Occipital lobe (tissue), 1 donor: ENCODE measurements at regions not wholly inside any gene's neighbourhood (a gene's known extent, or its start where the extent isn't known, plus 50 kb on each side); places are given as distances from the start of the nearest gene placed in this dataset.

Experiments
- DNase-seq: peaks from one replicate; lab custom pipeline; 2025; lab: John Stamatoyannopoulos, UW

DNA sequence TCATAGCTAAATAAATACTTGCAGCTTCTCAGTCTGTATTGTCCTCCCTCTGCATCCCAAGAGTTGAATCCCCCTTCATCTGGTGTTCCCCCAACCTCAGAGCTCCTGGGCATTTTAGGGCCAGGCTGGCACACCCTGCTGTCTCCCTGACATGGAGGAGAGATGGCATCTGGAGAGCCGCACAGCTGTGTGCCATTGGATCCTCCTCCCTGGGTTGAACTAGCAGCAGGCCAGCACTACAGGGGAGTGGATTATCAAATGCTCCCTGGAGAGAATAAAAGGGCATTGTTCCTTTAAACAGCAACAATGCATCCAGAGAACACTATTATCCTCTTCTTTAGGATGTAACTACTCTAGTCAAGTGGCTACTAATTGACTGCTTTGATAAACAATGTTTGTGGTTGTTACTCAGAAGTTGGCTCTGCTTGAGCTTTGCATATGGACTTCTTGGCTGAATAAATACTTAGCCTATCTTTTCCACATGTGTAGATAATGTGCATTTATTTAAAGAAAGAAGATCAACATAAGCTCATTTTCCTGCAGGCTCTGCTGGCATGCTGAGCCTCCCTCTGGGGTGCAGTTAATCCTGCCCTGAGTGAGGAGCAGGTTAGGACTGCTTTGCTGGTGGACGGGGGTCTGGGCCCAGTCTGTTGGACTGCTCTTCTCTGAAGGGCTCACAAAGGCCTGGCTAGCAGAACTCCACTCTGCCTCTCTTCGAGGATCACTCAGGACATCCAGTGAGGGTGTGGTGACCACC lies 897.2 kb downstream of the TBC1D22A start:
- DNase-seq, result no peak

DNA sequence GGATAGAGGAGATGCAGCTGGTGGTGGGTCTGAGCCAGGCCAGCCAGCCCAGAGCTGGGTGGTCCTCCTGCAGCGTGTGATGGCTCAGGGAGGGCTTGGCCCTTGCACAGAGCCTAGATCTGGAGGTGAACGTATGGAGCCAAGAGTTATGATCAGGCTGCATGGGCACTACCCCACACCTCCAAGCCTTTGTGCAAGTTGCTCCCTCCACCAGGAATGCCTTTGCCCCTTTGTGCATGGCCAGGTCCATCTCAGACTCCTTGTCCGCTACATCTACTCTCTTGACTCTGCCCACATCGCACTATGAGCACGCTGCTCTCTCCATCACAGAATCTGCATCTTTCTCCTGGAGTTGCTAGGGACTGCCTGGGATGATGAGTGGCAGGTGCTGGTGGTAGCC lies 895.7 kb downstream of the TBC1D22A start:
- no peak for DNase-seq

DNA sequence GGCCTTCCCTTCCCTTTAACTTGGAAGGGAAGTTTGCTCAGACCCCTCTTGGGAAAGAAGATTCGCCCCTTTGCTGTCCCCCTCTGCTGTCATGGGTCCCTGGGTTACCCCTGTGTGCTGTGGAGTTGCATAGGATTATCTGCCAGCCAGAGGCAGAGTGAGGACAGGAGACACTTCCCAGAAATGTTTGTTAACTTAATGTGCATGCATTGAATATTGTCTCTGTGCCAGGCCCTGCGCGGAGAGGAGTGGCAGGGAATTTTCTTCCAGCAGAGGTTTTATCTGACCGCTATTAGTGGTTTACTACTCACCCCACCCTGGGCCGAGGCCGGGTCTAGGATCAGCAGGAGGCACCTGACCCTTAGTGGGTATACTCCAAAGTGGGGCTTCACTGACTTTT lies 894.8 kb downstream of the TBC1D22A start:
- DNase-seq, result no peak

GRCh38 chr22:47656806-47657205 lies 894.4 kb downstream of the TBC1D22A start:
- no peak for DNase-seq

- no peak for DNase-seq
Observed at GRCh38 chr22:47655930-47656329, 893.5 kb downstream of the TBC1D22A start.

- DNase-seq, result no peak
Observed at GRCh38 chr22:47654922-47655491, 892.6 kb downstream of the TBC1D22A start.

GRCh38 chr22:47653921-47654320 lies 891.5 kb downstream of the TBC1D22A start:
- no peak for DNase-seq

GRCh38 chr22:47651216-47651987 lies 889.0 kb downstream of the TBC1D22A start:
- DNase-seq, result no peak

- no peak for DNase-seq
Observed at GRCh38 chr22:47647720-47648119, 885.3 kb downstream of the TBC1D22A start.

DNA sequence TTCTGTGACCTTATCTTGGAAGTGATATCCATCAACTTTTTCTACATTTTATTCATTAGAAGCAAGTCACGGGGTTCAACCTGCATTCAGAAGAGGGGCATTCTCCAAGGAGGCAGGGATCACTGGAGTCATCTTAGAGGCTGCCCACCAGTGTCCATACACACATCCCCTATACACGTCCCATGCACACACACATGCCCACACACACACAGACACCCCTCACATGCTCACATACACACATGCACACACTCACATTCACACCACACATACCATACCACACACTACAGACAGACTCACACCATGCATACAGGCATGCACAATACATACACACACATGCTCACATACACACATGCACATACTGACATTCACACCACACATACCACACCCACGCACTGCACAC lies 884.7 kb downstream of the TBC1D22A start:
- no peak for DNase-seq

- no peak for DNase-seq
Observed at GRCh38 chr22:47645923-47646322, 883.5 kb downstream of the TBC1D22A start.

DNA sequence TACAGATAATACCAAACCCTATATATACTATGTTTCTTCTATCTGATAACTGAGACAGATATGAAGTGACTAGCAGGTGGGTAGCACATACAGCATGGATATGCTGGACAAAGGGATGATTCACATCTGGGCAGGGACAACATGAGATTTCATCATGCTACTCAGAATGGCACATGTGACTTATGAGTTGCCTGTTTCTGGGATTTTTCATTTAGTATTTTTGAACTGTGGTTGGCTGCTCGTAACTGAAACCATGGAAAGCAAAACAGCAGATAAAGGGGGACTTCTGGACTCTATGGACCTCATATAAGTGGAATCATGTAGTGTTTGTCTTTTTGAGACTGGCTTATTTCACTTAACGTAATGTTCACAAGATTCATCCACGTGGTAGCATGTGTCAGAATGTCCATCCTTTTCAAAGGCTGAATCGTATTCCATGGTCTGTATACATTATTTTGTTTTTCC lies 883.0 kb downstream of the TBC1D22A start:
- DNase-seq, result no peak

DNA sequence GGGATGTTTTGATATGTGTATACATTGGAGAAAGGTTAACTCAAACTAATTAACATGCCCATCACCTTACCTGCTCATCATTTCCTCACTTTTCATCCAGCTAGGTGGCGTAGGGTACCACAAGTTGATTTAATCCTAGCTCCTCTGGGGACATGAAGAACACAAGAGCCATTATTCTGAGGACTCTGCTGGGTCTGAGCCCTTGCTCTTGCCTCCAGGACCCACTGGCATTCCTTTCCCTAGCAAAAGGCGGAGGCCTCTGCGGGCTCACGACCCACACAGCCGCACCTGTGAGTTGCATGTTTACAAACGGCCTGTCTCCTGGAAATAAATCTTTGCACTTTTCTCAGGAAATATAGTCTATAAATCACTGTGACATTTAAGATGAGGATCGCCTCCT lies 871.9 kb downstream of the TBC1D22A start:
- no peak for DNase-seq

- DNase-seq, result no peak
Observed at GRCh38 chr22:47633111-47633510, 870.7 kb downstream of the TBC1D22A start.

- DNase-seq, result no peak
Observed at GRCh38 chr22:47632701-47633100, 870.3 kb downstream of the TBC1D22A start.

- peak; percentile 42 for DNase-seq
Observed at GRCh38 chr22:47631571-47632102, 869.2 kb downstream of the TBC1D22A start.

GRCh38 chr22:47630741-47631534 lies 868.5 kb downstream of the TBC1D22A start:
- DNase-seq, result no peak

DNA sequence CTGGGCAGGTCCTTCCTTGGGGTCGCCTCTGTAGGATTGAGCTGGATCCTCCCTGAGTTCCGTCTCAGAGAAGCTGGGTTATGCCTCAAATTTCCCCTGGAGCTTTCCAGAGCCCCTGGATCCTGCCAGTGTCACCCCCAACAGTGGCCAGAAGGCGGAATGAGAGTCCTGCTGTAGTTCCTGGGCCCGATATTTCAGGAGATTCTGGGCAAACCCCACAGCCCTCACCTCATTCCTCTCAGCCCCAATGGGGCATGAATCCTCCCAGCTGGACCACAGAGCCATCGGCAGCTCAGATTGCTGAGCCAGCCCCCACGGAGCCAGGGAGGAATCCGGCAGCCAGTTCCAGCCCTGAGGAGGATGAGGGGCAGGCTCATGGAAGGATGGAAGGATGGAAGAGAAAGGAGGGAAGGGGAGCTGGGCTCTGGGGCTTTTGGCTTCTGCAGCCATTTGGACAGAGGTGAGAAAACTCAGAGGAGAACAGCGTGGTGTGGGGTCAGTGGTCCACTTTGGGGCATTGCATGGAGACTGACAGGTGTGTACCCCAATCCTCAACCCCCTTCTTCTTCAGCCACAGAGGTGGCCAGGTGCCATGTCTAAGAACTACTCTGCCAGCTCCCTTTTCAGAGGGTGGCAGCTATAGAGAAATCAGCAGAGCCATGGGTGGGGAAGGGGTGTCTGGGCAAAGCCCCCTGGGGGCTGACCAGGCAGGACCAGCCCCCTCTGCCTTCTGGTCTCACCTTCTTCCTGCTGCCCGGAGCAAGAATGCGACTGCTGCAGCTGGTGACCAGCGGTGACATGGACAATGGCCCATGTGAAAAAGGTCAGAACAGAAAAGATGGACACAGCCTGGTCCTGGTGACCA lies 867.6 kb downstream of the TBC1D22A start:
- DNase-seq, result no peak

- DNase-seq, result no peak
Observed at GRCh38 chr22:47629273-47629711, 866.8 kb downstream of the TBC1D22A start.
